OCI-LY1 (cell line): ENCODE measurements at regions not wholly inside any gene's neighbourhood (a gene's known extent, or its start where the extent isn't known, plus 50 kb on each side); places are given as distances from the start of the nearest gene placed in this dataset.

Source experiments
- H2AFZ ChIP-seq: fragments of 200-600 bp; sonication (generic), shearing (Covaris generic); 2 replicates; pipeline ENCODE4 v1.6.0; 2014; ENCODE audit warnings: antibody characterized with exemption, mild to moderate bottlenecking, low read length
- H3F3A ChIP-seq: fragments of 200-600 bp; sonication (generic), shearing (Covaris generic); 2 replicates; pipeline ENCODE4 v1.6.0; 2014; ENCODE audit warnings: mild to moderate bottlenecking, antibody characterized with exemption, low read length, moderate library complexity; ENCODE audit not compliant: insufficient read depth
- H3K27ac ChIP-seq: fragments of 200-600 bp; sonication (generic); 2 replicates; pipeline ENCODE4 v1.5.1; 2014; ENCODE audit warnings: low read length, mixed run types, mild to moderate bottlenecking, low read depth; ENCODE audit not compliant: poor library complexity, severe bottlenecking
- H3K27me3 ChIP-seq: fragments of 200-600 bp; sonication (generic); 2 replicates; pipeline ENCODE4 v1.6.0; 2014; ENCODE audit warnings: antibody characterized with exemption, mild to moderate bottlenecking, low read length, moderate library complexity; ENCODE audit not compliant: insufficient read depth
- H3K36me3 ChIP-seq: fragments of 200-600 bp; sonication (generic); 2 replicates; pipeline ENCODE4 v1.6.1; 2014; ENCODE audit warnings: mild to moderate bottlenecking, antibody characterized with exemption, low read length, moderate library complexity, mixed read lengths; ENCODE audit not compliant: insufficient read depth
- H3K4me1 ChIP-seq: fragments of 200-600 bp; sonication (generic); 2 replicates; pipeline ENCODE4 v1.5.1; 2014; ENCODE audit warnings: mild to moderate bottlenecking, low read length, moderate library complexity; ENCODE audit not compliant: insufficient read depth, severe bottlenecking
- H3K4me2 ChIP-seq: fragments of 200-600 bp; sonication (generic), shearing (Covaris generic); 2 replicates; pipeline ENCODE4 v1.6.1; 2014; ENCODE audit warnings: low read length
- H3K4me3 ChIP-seq: fragments of 200-600 bp; sonication (generic); 2 replicates; pipeline ENCODE4 v1.5.1; 2014; ENCODE audit warnings: low read length, low read depth, mild to moderate bottlenecking, mixed read lengths; ENCODE audit not compliant: poor library complexity, severe bottlenecking
- H3K79me2 ChIP-seq: fragments of 200-600 bp; shearing (Covaris generic); 2 replicates; pipeline ENCODE4 v1.6.1; 2016; ENCODE audit warnings: mixed run types, low read length, mixed read lengths; ENCODE audit not compliant: insufficient read depth
- H3K9ac ChIP-seq: fragments of 200-600 bp; sonication (generic), shearing (Covaris generic); 2 replicates; pipeline ENCODE4 v1.6.1; 2014; ENCODE audit warnings: mild to moderate bottlenecking, low read length, mixed read lengths
- H3K9me2 ChIP-seq: fragments of 200-600 bp; sonication (generic), shearing (Covaris generic); 2 replicates; pipeline ENCODE4 v1.6.1; 2014; ENCODE audit warnings: low read depth, mild to moderate bottlenecking, low read length, mixed read lengths
- H3K9me3 ChIP-seq: fragments of 200-600 bp; shearing (Covaris generic); 2 replicates; pipeline ENCODE4 v1.6.1; 2014; ENCODE audit warnings: low read length, mixed read lengths
- H4K20me1 ChIP-seq: fragments of 200-600 bp; sonication (generic), shearing (Covaris generic); 2 replicates; pipeline ENCODE4 v1.6.0; 2016; ENCODE audit warnings: mild to moderate bottlenecking, low read length; ENCODE audit not compliant: insufficient read depth
- CTCF ChIP-seq: fragments of 200-600 bp; sonication (generic), shearing (Covaris generic); IDR thresholded peaks from 2 replicates; pipeline ENCODE4 v1.5.1; 2017; ENCODE audit warnings: mild to moderate bottlenecking, antibody characterized with exemption, low read length, moderate library complexity, mixed read lengths
- EZH2 ChIP-seq: fragments of 200-600 bp; sonication (generic), shearing (Covaris generic); IDR thresholded peaks from 2 replicates; pipeline ENCODE4 v1.8.0; 2017; ENCODE audit warnings: borderline replicate concordance, mixed run types, mild to moderate bottlenecking, antibody characterized with exemption, low read length, moderate library complexity, mixed read lengths

DNA sequence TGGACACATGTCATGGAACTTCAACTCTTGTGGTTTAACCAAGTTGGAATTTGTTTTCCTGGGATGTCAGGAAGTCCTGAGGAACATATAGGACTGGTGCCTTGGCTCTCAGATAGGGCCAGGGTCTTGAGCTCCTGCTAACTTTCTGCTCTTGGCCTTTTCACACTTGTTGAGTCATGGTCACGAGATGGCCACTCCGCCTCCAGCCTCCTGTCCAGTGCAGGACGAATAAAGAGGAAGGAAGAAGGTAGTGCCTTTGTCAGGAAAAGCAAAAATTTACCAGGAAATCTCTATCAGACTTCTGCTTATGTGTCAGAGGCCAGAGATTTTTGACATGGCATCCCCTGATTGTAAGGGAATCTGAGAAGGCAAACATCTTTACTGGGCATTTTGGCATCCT, 89.1 kb upstream of the ARHGAP20 start:
- no peak overlapping the region for H3K27ac ChIP-seq
- H2AFZ ChIP-seq: no peak overlapping the region
- H3K4me1 ChIP-seq: no peaks in the 10 kb centered on the region
- H3F3A ChIP-seq: no peaks in the 10 kb centered on the region
- H3K4me3 ChIP-seq: no peak overlapping the region
- no peaks in the 10 kb centered on the region for H4K20me1 ChIP-seq
- H3K79me2 ChIP-seq: no peaks in the 10 kb centered on the region
- H3K9me3 ChIP-seq: no peaks in the 10 kb centered on the region
- H3K36me3 ChIP-seq: no peaks in the 10 kb centered on the region
- no peak overlapping the region for H3K9ac ChIP-seq
- H3K27me3 ChIP-seq: no peaks in the 10 kb centered on the region
- TF ChIP-seq EZH2 (no peak), CTCF (no peak)
- no peaks in the 10 kb centered on the region for H3K9me2 ChIP-seq
- H3K4me2 ChIP-seq: no peak overlapping the region

- Histone ChIP-seq H3K27me3 (no peaks in the 10 kb centered on the region), H2AFZ (no peak overlapping the region), H3K9me2 (no peaks in the 10 kb centered on the region), H3K9ac (no peak overlapping the region), H3K79me2 (no peaks in the 10 kb centered on the region), H3K9me3 (no peaks in the 10 kb centered on the region), H3K36me3 (no peaks in the 10 kb centered on the region), H3K27ac (no peak overlapping the region), H3K4me3 (no peak overlapping the region), H3K4me2 (no peak overlapping the region), H3K4me1 (no peaks in the 10 kb centered on the region), H4K20me1 (no peaks in the 10 kb centered on the region), H3F3A (no peaks in the 10 kb centered on the region)
- TF ChIP-seq EZH2 (no peak), CTCF (no peak)
These were observed 86.1 kb upstream of the ARHGAP20 start for GRCh38 chr11:110798201-110798900.

- no peak overlapping the region for H3K4me3 ChIP-seq
- TF ChIP-seq EZH2: no peak
- TF ChIP-seq CTCF: no peak
- H2AFZ ChIP-seq: no peak overlapping the region
- H3K79me2 ChIP-seq: no peaks in the 10 kb centered on the region
- H3K27ac ChIP-seq: no peak overlapping the region
- no peaks in the 10 kb centered on the region for H3K36me3 ChIP-seq
- no peak overlapping the region for H3K4me2 ChIP-seq
- no peaks in the 10 kb centered on the region for H3K9me2 ChIP-seq
- no peaks in the 10 kb centered on the region for H4K20me1 ChIP-seq
- no peaks in the 10 kb centered on the region for H3K4me1 ChIP-seq
- H3F3A ChIP-seq: no peaks in the 10 kb centered on the region
- H3K9me3 ChIP-seq: no peaks in the 10 kb centered on the region
- no peak overlapping the region for H3K9ac ChIP-seq
- no peaks in the 10 kb centered on the region for H3K27me3 ChIP-seq
These were observed 85.2 kb upstream of the ARHGAP20 start for GRCh38 chr11:110797453-110797852.
